ENCODE measurements at regions not wholly inside any gene's neighbourhood (a gene's known extent, or its start where the extent isn't known, plus 50 kb on each side); places are given as distances from the start of the nearest gene placed in this dataset.

- TF ChIP-seq, protein P1, sequence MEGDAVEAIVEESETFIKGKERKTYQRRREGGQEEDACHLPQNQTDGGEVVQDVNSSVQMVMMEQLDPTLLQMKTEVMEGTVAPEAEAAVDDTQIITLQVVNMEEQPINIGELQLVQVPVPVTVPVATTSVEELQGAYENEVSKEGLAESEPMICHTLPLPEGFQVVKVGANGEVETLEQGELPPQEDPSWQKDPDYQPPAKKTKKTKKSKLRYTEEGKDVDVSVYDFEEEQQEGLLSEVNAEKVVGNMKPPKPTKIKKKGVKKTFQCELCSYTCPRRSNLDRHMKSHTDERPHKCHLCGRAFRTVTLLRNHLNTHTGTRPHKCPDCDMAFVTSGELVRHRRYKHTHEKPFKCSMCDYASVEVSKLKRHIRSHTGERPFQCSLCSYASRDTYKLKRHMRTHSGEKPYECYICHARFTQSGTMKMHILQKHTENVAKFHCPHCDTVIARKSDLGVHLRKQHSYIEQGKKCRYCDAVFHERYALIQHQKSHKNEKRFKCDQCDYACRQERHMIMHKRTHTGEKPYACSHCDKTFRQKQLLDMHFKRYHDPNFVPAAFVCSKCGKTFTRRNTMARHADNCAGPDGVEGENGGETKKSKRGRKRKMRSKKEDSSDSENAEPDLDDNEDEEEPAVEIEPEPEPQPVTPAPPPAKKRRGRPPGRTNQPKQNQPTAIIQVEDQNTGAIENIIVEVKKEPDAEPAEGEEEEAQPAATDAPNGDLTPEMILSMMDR (IDR thresholded peaks at IDR 0.05; ENCODE audit: poor library complexity, severe bottlenecking), result no peak
- TF ChIP-seq EP300 (conservative IDR thresholded peaks at IDR 0.05; ENCODE audit: poor library complexity, severe bottlenecking) (no peak), SMC3 (conservative IDR thresholded peaks at IDR 0.05; ENCODE audit: poor library complexity) (no peak), POLR2AphosphoS5 (IDR thresholded peaks at IDR 0.05) (no peak), TAF1 (IDR thresholded peaks at IDR 0.05; ENCODE audit: low read depth) (no peak), EZH2 (IDR thresholded peaks at IDR 0.05; ENCODE audit: borderline replicate concordance, insufficient read depth, low read length, poor library complexity, severe bottlenecking) (no peak), MXI1 (conservative IDR thresholded peaks at IDR 0.05; ENCODE audit: poor library complexity, severe bottlenecking) (no peak), RAD21 (conservative IDR thresholded peaks at IDR 0.05) (no peak)
Observed at GRCh38 chr5:52690236-52690768, 97.4 kb upstream of the ITGA1 start.
